ENCODE measurements at regions not wholly inside any gene's neighbourhood (a gene's known extent, or its start where the extent isn't known, plus 50 kb on each side); places are given as distances from the start of the nearest gene placed in this dataset.

- TF ChIP-seq REST (IDR thresholded peaks at IDR 0.05; ENCODE audit: unreplicated experiment) (no peak), ZNF114 (CRISPR knock-in tag; IDR thresholded peaks at IDR 0.05) (no peak)
Observed at GRCh38 chr11:97111559-97111958, 721.7 kb downstream of the JRKL start (continued).

GRCh38 chr11:97118614-97119200 is 728.9 kb downstream of the JRKL start:
- Mint-ChIP-seq H3K36me3 (ENCODE audit: low read depth) (no peaks in the 10 kb centered on the region), H3K4me1 (no peaks in the 10 kb centered on the region), H3K9me3 (no peaks in the 10 kb centered on the region), H3K4me3 (no peak overlapping the region), H3K27me3 (ENCODE audit: insufficient read depth, low read depth, poor library complexity) (no peaks in the 10 kb centered on the region), H3K27ac (no peak overlapping the region)
- Histone ChIP-seq H4K20me1 (replicated peaks; ENCODE audit: insufficient read depth) (no peaks in the 10 kb centered on the region), H3K4me2 (no peak overlapping the region), H3K36me3 (ENCODE audit: insufficient read depth) (no peaks in the 10 kb centered on the region), H3K27me3 (ENCODE audit: insufficient read depth) (no peaks in the 10 kb centered on the region), H2AFZ (no peak overlapping the region), H3F3A (replicated peaks; ENCODE audit: low read depth) (no peaks in the 10 kb centered on the region), H3K9me2 (ENCODE audit: insufficient read depth) (no peaks in the 10 kb centered on the region), H3K4me1 (ENCODE audit: insufficient read depth) (no peaks in the 10 kb centered on the region), H3K27ac (ENCODE audit: low read depth) (no peak overlapping the region), H3K4me3 (no peak overlapping the region), H3K79me2 (replicated peaks; ENCODE audit: insufficient read depth) (no peaks in the 10 kb centered on the region)
- ATAC-seq (no peak), DNase-seq (ENCODE audit: low spot score) (no peak)
- TF ChIP-seq EZH2 (IDR thresholded peaks at IDR 0.05; ENCODE audit: low read depth, unreplicated experiment) (no peak), ZNF331 (CRISPR knock-in tag; IDR thresholded peaks at IDR 0.05; ENCODE audit: low read depth) (no peak), ZNF462 (CRISPR knock-in tag; IDR thresholded peaks at IDR 0.05) (no peak), NANOG (IDR thresholded peaks at IDR 0.05; ENCODE audit: borderline replicate concordance) (no peak), EZH2phosphoT487 (IDR thresholded peaks at IDR 0.05; ENCODE audit: unreplicated experiment) (no peak), JUNB (IDR thresholded peaks at IDR 0.05; ENCODE audit: unreplicated experiment) (no peak), CREB1 (CRISPR knock-in tag; IDR thresholded peaks at IDR 0.05; ENCODE audit: low read depth) (no peak), REST (IDR thresholded peaks at IDR 0.05; ENCODE audit: unreplicated experiment) (no peak)

All from GM23338 (cell line).